Calu3 (cell line): ENCODE measurements at regions not wholly inside any gene's neighbourhood (a gene's known extent, or its start where the extent isn't known, plus 50 kb on each side); places are given as distances from the start of the nearest gene placed in this dataset.
A peak's percentile ranks its signal among the peaks of the same experiment; 100 is the strongest.

Experiments used
- BruUV-seq: library from RNA; stranded (reverse); fragments of 400-500 nt; replicated peaks from 2 replicates; lab custom pipeline; 2021; lab: Mats Ljungman, UMichigan
- CTCF ChIA-PET: fragments of 300-600 bp; sonication (Branson Sonifier 250); formaldehyde crosslinking; loops from one replicate; lab custom pipeline; 2022; ENCODE audit warnings: antibody characterized with exemption; lab: Charles Lee
- DNase-seq: peaks from one replicate; pipeline ENCODE4 v3.0.0; 2022
- H3K27ac Mint-ChIP-seq: one replicate; pipeline ENCODE4 v1.8.0; 2022; ENCODE audit warnings: mixed read lengths; ENCODE audit not compliant: unreplicated experiment
- H3K27me3 Mint-ChIP-seq: one replicate; pipeline ENCODE4 v1.8.0; 2022; ENCODE audit warnings: mixed read lengths; ENCODE audit not compliant: unreplicated experiment
- H3K36me3 Mint-ChIP-seq: one replicate; pipeline ENCODE4 v1.8.0; 2022; ENCODE audit warnings: mild to moderate bottlenecking, moderate library complexity, mixed read lengths; ENCODE audit not compliant: insufficient read depth, unreplicated experiment
- H3K4me1 Mint-ChIP-seq: one replicate; pipeline ENCODE4 v1.8.0; 2022; ENCODE audit warnings: mild to moderate bottlenecking, low read depth, mixed read lengths; ENCODE audit not compliant: unreplicated experiment
- H3K4me3 Mint-ChIP-seq: one replicate; pipeline ENCODE4 v1.8.0; 2022; ENCODE audit warnings: mild to moderate bottlenecking, low read depth, moderate library complexity, mixed read lengths; ENCODE audit not compliant: unreplicated experiment
- H3K9me3 Mint-ChIP-seq: one replicate; pipeline ENCODE4 v1.8.0; 2022; ENCODE audit warnings: low read depth, mixed read lengths; ENCODE audit not compliant: unreplicated experiment
- intact Hi-C: fragments of 100-400 bp; cut with micrococcal nuclease; formaldehyde crosslinking; loops from one replicate; pipeline ENCODE4 v1.10.0; 2022; ENCODE audit not compliant: unreplicated experiment
- TF ChIP-seq, protein P1 (sequence below): fragments of 200-600 bp; IDR thresholded peaks from one replicate; pipeline ENCODE4 v1.8.0; 2022; ENCODE audit warnings: antibody characterized with exemption; ENCODE audit not compliant: unreplicated experiment

DNA sequence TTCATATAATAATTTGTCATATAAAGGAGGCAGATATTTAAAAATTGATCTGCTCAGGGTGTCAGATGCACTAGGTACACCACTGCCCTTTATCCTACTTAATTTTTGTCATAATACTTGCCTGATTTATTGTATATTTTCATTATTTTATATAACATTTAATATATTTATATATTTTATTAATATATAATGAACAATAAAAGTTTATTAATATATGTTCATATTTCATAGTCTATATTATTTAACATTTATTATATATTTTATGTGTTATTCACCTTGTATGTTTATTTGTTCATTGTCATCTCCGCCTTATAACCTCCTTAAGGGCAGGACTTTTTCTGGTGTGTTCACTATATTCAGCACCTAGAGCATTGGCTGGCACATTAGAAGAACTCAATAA is 232.4 kb upstream of the AMIGO2 start:
- H3K4me3 Mint-ChIP-seq = no peak overlapping the region
- peak overlapping the region; percentile 16 for H3K27ac Mint-ChIP-seq
- peaks cover 4% of the 10 kb centered on the region for H3K9me3 Mint-ChIP-seq
- peaks cover 17% of the 10 kb centered on the region for H3K4me1 Mint-ChIP-seq
- no peak for DNase-seq
- H3K36me3 Mint-ChIP-seq = no peaks in the 10 kb centered on the region
- BruUV-seq = no TSS peak
- H3K27me3 Mint-ChIP-seq = no peaks in the 10 kb centered on the region
- intact Hi-C loops = no loop called here
- CTCF ChIA-PET = no interaction called here
- TF ChIP-seq, protein P1, sequence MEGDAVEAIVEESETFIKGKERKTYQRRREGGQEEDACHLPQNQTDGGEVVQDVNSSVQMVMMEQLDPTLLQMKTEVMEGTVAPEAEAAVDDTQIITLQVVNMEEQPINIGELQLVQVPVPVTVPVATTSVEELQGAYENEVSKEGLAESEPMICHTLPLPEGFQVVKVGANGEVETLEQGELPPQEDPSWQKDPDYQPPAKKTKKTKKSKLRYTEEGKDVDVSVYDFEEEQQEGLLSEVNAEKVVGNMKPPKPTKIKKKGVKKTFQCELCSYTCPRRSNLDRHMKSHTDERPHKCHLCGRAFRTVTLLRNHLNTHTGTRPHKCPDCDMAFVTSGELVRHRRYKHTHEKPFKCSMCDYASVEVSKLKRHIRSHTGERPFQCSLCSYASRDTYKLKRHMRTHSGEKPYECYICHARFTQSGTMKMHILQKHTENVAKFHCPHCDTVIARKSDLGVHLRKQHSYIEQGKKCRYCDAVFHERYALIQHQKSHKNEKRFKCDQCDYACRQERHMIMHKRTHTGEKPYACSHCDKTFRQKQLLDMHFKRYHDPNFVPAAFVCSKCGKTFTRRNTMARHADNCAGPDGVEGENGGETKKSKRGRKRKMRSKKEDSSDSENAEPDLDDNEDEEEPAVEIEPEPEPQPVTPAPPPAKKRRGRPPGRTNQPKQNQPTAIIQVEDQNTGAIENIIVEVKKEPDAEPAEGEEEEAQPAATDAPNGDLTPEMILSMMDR = no peak

DNA sequence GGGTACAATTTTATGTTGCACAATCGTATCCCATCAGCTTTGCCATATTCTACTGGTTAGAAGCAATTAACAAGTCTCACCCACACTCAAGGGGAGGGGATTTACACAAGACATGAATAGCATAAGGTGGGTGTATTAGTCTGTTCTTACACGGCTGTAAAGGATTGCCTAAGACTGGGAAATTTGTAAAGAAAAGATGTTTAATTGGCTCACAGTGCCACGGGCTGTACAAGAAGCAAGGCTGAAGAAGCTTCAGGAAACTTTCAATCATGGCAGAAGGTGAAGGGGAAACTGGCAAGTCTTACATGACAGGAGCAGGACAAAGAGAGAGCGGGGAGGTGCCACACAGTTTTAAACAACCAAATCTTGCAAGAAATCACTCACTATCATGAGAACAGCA is 231.8 kb upstream of the AMIGO2 start:
- Mint-ChIP-seq H3K27ac (no peak overlapping the region), H3K4me3 (no peak overlapping the region), H3K9me3 (peaks cover 4% of the 10 kb centered on the region), H3K4me1 (peaks cover 17% of the 10 kb centered on the region), H3K27me3 (no peaks in the 10 kb centered on the region), H3K36me3 (peaks cover under 1% of the 10 kb centered on the region)
- TF ChIP-seq, protein P1 = no peak
- intact Hi-C loops = loop anchor here (2.0 kb wide), 1 partner anchor 279 kb away; no protein-coding TSS in a partner anchor
- no TSS peak for BruUV-seq
- no peak for DNase-seq
- CTCF ChIA-PET = no interaction called here

DNA sequence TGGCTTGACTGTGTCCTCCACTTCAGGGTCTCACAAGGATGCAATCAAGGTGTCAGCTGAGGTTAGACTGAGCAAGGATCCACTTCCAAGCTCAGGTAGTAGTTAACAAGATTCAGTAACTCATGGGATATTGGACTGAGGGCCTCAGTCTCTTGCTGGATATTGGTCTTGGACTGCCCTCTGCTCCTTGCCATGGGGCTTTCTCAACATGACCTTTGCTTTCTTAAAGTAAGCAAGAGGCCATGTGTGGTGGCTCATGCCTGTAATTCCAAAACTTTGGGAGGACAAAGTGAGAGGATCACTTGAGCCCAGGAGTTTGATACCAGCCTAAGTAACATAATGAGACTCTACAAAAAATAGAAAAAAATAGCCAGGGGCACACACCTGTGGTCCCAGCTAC is 231.3 kb upstream of the AMIGO2 start:
- Mint-ChIP-seq H3K36me3 (peaks cover 3% of the 10 kb centered on the region), H3K27ac (no peak overlapping the region), H3K9me3 (peaks cover 4% of the 10 kb centered on the region), H3K27me3 (no peaks in the 10 kb centered on the region), H3K4me3 (no peak overlapping the region), H3K4me1 (peaks cover 17% of the 10 kb centered on the region)
- TF ChIP-seq, protein P1 = no peak
- DNase-seq = no peak
- CTCF ChIA-PET = interaction anchor here (0.6 kb wide), 1 partner anchor 625 kb away, joined by 4 read pairs; no protein-coding TSS in a partner anchor
- intact Hi-C loops = loop anchor here (2.0 kb wide), 1 partner anchor 278 kb away; no protein-coding TSS in a partner anchor
- BruUV-seq = no TSS peak

DNA sequence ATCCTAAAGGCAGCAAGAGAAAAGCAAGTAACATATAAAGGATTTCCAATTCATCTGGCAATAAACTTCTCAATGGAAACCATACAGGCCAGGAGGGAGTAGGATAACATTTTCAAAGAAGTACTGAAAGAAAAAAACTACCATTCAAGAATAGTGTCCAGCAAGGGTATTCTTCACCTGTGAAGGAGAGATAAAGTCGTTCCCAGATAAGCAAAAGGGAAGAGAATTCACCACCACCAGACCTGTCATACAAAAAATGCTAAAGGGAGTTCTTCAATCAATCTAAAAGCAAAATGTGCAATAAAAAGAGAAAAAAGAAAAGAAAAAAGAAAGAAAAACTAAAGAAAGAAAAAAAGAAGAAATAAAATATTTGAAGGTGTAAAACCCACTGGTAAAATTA is 228.9 kb upstream of the AMIGO2 start:
- peak overlapping the region; percentile 2 for H3K27ac Mint-ChIP-seq
- no peak overlapping the region for H3K4me3 Mint-ChIP-seq
- DNase-seq = no peak
- peaks cover 3% of the 10 kb centered on the region for H3K36me3 Mint-ChIP-seq
- BruUV-seq = no TSS peak
- H3K27me3 Mint-ChIP-seq = no peaks in the 10 kb centered on the region
- TF ChIP-seq, protein P1 = no peak
- intact Hi-C loops = loop anchor here (5.0 kb wide), 1 partner anchor 226 kb away; no protein-coding TSS in a partner anchor
- CTCF ChIA-PET = no interaction called here
- H3K9me3 Mint-ChIP-seq = peaks cover 4% of the 10 kb centered on the region
- peaks cover 17% of the 10 kb centered on the region for H3K4me1 Mint-ChIP-seq
